Skeletal muscle tissue (tissue), 3 donors: ENCODE measurements at regions not wholly inside any gene's neighbourhood (a gene's known extent, or its start where the extent isn't known, plus 50 kb on each side); places are given as distances from the start of the nearest gene placed in this dataset.
"Not testable (repeated sequence)": the region's sequence is repeated elsewhere in the genome, so short reads cannot be mapped to it uniquely, and the experiment has no call there.

Experiments
- H3K27ac ChIP-seq: one replicate; pipeline ENCODE4 v1.7.0; 2013; ENCODE audit warnings: mild to moderate bottlenecking, low read depth, low read length, inconsistent platforms
- H3K27me3 ChIP-seq, 3 donors: one replicate each; pipeline ENCODE4 v1.7.0; 2013; ENCODE audit warnings: low read length in 3 of 3; ENCODE audit not compliant: control insufficient read depth in 3 of 3, insufficient read depth in 3 of 3
- H3K36me3 ChIP-seq, 3 donors: one replicate each; pipeline ENCODE4 v1.7.0; 2013; ENCODE audit warnings: low read length in 3 of 3; ENCODE audit not compliant: control insufficient read depth in 3 of 3, insufficient read depth in 3 of 3
- H3K4me1 ChIP-seq, 3 donors: one replicate each; pipeline ENCODE4 v1.7.0; 2013; ENCODE audit warnings: low read length in 3 of 3, mild to moderate bottlenecking in 3 of 3; ENCODE audit not compliant: control insufficient read depth in 3 of 3, insufficient read depth in 3 of 3
- H3K4me3 ChIP-seq, 3 donors: one replicate each; pipeline ENCODE4 v1.7.0; 2013; ENCODE audit warnings: low read length in 3 of 3
- H3K9ac ChIP-seq, 3 donors: one replicate each; pipeline ENCODE4 v1.7.0; 2013; ENCODE audit warnings: low read length in 3 of 3, mild to moderate bottlenecking in 3 of 3, moderate library complexity in 2 of 3, low read depth in 1 of 3
- H3K9me3 ChIP-seq, 3 donors: one replicate each; pipeline ENCODE4 v1.7.0; 2013; ENCODE audit warnings: low read length in 3 of 3; ENCODE audit not compliant: control insufficient read depth in 3 of 3
- donor health status: Osteomylitis.

DNA sequence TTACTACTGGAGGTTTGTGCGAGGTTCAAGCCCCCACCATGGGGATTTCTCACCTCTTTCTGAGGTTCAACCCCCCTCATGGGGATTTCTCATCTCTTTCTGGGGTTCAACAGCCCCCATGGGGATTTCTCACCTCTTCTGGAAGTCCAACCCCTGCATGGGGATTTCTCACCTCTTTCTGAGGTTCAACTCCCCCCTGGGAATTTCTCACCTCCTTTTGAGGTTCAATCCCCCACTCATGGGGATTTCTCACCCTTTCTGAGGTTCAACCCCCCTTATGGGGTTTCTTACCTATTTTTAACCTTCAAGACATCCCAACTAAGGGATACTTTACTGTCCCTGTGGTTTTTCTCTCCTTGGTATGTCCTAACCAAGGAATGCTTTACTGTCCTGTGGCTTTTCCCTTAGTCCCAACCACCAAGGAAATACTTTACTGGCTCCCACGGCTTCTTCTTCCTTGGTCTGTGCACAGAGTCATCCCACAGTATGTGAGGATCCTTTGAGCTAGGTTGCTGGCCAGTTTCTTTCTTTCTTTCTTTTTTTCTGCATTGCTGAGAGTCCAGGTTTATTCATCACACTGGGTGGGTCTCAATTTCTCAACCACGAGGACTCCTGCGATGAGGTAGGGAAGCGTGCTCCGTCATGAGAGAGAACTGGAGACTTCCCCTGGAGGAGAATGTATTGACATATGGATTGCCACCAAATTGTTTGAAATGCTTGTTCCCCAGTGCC lies 2140.2 kb downstream of the TP53TG3F start:
- Histone ChIP-seq H3K27me3 (no peaks in the 10 kb centered on the region), H3K36me3 (no peaks in the 10 kb centered on the region), H3K4me3 (no peak overlapping the region), H3K4me1 (no peaks in the 10 kb centered on the region), H3K9ac (no peak overlapping the region), H3K9me3 (no peaks in the 10 kb centered on the region), H3K27ac (no peak overlapping the region)

DNA sequence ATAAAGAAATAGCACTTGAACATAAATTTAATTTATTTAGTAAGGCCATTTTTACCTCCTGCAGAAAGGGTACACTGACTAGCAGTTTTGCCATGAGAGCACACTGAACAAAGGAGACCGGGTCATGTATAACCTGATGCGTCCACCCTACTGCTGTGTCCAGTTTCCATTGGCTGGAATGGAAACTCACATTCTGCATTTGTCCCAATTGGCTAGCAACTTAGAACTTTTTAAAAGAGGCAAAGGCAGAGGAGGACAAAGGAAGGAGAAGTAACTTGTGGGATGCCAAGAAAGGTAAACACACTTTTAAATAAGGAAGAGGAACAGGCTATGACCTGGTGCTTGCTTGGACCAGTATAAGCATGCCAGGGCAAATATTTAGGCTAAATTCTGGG lies 2140.7 kb downstream of the TP53TG3F start:
- H3K36me3 ChIP-seq, H3K4me3 ChIP-seq, H3K27me3 ChIP-seq, H3K27ac ChIP-seq, H3K4me1 ChIP-seq, H3K9me3 ChIP-seq, H3K9ac ChIP-seq: not testable (repeated sequence)

DNA sequence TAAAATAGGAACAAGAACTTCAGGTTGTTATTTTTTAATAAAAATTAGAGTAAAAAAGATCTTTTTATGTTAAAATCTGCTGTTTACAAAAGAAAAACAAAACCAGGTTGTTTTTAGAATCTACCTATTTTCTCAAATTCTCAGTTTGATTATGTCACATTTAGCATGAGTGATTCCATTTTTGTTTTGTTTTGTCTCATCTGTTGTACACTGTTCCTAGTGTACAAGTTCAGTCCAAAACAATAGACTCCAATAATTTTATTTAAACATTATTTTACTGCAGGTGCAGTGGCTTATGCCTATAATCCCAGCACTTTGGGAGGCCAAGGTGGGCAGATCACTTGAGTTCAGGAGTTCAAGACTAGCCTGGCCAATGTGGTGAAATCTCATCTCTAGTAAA lies 2142.7 kb downstream of the TP53TG3F start:
- Histone ChIP-seq H3K36me3 (no peaks in the 10 kb centered on the region), H3K4me3 (no peak overlapping the region), H3K27ac (no peak overlapping the region), H3K9me3 (no peaks in the 10 kb centered on the region), H3K4me1 (no peaks in the 10 kb centered on the region), H3K9ac (no peak overlapping the region), H3K27me3 (no peaks in the 10 kb centered on the region)

DNA sequence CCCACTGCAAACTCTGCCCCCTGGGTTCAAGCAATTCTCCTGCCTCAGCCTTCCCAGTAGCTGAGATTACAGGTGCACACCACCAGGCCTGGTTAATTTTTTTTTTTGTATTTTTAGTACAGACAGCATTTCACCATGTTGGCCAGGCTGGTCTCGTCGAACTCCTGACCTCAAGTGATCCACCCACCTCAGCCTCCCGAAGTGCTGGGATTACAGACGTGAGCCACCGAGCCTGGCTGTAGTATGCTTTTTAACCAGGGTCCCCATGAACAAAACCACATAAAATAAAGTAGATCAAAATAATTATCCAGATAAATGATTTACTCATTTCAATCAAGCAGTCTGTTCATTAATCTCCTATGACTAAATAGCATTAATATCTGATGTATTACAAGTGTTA lies 2144.0 kb downstream of the TP53TG3F start:
- not testable (repeated sequence) for H3K4me1 ChIP-seq, H3K27ac ChIP-seq, H3K9me3 ChIP-seq, H3K9ac ChIP-seq, H3K27me3 ChIP-seq, H3K4me3 ChIP-seq, H3K36me3 ChIP-seq

DNA sequence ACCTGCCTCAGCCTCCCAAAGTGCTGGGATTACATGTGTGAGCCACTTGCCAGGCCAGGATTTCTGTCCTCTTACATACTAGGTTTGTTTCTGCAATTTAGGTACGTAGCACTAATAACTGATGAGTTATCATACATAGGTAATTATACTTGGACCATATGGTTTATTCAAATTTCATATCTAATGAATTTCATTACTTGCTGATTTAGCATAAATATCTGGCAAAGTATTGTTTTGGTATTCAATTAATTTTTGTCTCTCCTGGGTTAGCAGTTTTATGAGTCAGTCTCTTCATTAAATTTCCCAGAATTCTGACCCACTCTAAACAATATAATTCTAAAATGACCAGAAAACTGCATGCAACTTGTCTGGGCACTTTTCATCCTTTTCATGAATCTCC lies 2146.5 kb downstream of the TP53TG3F start:
- Histone ChIP-seq H3K4me1 (no peaks in the 10 kb centered on the region), H3K9me3 (no peaks in the 10 kb centered on the region), H3K27me3 (no peaks in the 10 kb centered on the region), H3K27ac (no peak overlapping the region), H3K4me3 (no peak overlapping the region), H3K9ac (no peak overlapping the region), H3K36me3 (no peaks in the 10 kb centered on the region)

DNA sequence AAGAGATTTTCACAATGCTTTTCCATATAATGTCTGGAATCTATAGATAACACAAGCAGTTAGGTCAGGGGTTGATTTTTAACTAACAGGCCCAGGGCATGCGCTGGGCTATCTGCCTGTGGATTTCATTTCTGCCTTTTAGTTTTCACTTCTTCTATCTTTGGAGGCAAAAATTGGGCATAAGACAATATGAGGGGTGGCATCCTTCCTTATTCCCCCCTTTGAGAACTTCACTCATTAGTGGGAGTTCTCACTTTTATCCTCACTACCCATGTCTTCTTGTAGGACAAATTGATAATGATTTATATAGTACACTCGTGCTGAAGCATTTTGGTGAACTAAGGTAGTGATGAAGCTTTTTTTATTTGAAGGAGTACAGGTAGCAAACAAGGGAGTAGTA lies 2155.5 kb downstream of the TP53TG3F start:
- H3K27ac ChIP-seq, H3K27me3 ChIP-seq, H3K4me3 ChIP-seq, H3K9ac ChIP-seq, H3K36me3 ChIP-seq, H3K4me1 ChIP-seq: not testable (repeated sequence)
- H3K9me3 ChIP-seq, result peaks cover 0 to 10% (median 0%) of the 10 kb centered on the region in 3 donors

DNA sequence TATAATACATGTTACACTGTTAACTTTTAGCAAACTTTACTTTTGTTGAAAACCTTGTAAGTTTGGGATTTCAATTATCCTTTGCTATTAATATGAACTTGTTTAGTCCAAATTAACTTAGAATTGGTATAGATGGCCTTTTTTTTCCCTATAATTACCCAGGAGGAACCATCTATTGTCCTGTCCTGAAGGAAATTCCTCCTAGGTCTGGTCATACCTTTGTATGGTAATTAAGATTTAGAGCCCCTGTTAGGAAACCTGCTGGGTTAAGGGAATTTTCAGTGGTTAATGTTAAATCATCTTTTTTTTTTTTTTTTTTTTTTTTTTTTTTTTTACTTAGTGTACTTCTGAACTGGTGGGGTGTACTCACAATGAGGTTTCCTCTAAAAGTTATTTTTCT lies 2159.8 kb downstream of the TP53TG3F start:
- H3K9ac ChIP-seq, H3K27me3 ChIP-seq, H3K36me3 ChIP-seq, H3K27ac ChIP-seq, H3K4me1 ChIP-seq, H3K4me3 ChIP-seq: not testable (repeated sequence)
- peaks cover 0 to 10% (median 0%) of the 10 kb centered on the region in 3 donors for H3K9me3 ChIP-seq

DNA sequence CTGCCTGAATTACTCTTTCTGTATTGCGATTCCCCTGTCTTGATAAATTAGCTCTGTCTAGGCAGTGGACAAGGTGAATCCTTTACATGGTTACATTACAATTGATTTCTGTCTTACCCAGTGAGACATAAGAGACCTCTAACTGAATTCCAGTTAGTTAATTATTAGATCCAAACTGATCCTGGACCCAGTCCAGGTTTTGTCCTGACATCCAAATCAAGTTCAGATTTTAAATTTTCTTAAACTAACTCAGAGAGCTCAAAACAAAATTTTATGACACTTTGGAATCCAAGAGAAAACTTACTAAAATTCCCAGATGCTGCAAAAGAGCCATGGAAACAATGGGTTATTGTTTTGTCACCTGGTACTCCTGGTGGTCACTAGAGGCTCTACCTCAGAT lies 2166.6 kb downstream of the TP53TG3F start:
- H3K4me3 ChIP-seq, result no peak overlapping the region
- H3K4me1 ChIP-seq, result no peaks in the 10 kb centered on the region
- no peaks in the 10 kb centered on the region for H3K9me3 ChIP-seq
- no peaks in the 10 kb centered on the region for H3K36me3 ChIP-seq
- no peaks in the 10 kb centered on the region for H3K27me3 ChIP-seq
- H3K27ac ChIP-seq, result no peak overlapping the region
- no peak overlapping the region for H3K9ac ChIP-seq

DNA sequence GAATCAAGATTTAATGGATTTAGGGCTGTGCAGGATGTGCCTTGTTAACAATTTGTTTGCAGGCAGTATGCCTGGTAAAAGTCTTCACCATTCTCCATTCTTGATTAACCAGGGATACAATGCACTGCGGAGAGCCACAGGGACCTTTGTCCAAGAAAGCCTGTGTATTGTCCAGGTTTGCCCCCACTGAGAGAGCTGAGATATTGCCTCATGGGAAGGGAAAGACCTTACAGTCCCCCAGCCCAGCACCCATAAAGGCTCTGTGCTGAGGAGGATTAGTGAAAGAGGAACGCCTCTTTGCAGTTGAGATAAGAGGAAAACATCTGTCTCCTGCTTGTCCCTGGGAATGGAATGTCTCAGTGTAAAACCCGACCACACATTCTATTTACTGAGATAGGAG lies 2169.6 kb downstream of the TP53TG3F start:
- no peaks in the 10 kb centered on the region for H3K9me3 ChIP-seq

DNA sequence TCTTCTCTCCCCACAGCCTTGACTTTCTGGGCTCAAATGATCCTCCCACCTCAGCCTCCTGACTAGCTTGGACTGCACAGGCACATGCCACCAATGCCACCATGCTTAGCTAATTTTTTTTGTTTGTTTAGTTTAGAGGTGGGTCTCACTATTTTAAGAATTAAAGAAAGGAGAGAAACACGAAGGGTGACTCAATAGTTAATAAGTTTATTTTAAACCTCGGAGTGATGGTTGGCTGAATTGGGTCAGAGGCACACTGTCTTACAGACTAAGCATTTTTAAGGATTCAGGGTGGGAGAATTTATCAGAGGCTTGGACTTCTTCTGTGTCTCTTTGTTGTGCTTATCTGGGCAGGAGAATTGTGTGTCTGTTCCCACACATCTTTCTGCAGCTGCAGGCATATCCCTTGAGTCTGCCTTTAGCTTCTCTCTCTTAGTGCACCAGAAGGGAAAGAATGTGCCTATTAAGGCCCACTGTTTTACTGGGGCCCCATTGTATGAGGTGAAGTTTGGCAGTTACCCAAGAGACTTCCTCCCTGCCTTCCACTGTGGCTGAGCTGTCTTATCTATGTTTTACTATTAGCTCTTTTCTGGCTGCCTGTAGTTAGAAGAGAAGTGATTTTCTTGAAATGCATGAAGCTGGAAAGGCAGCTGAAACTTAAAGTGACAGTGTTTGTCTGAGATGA lies 2172.0 kb downstream of the TP53TG3F start:
- no peaks in the 10 kb centered on the region for H3K4me1 ChIP-seq
- no peaks in the 10 kb centered on the region for H3K27me3 ChIP-seq
- no peaks in the 10 kb centered on the region for H3K9me3 ChIP-seq
- H3K9ac ChIP-seq, result no peak overlapping the region
- no peaks in the 10 kb centered on the region for H3K36me3 ChIP-seq
- H3K27ac ChIP-seq, result no peak overlapping the region
- no peak overlapping the region for H3K4me3 ChIP-seq

More for the DNA sequence above, 2169.6 kb downstream of the TP53TG3F start:
- H3K4me3 ChIP-seq, result no peak overlapping the region
- no peaks in the 10 kb centered on the region for H3K27me3 ChIP-seq
- H3K9ac ChIP-seq, result no peak overlapping the region
- H3K27ac ChIP-seq, result no peak overlapping the region
- H3K36me3 ChIP-seq, result no peaks in the 10 kb centered on the region
- H3K4me1 ChIP-seq, result no peaks in the 10 kb centered on the region
